NT2/D1 (cell line): ENCODE measurements at regions not wholly inside any gene's neighbourhood (a gene's known extent, or its start where the extent isn't known, plus 50 kb on each side); places are given as distances from the start of the nearest gene placed in this dataset.

Source experiments
- SUZ12 ChIP-seq: IDR thresholded peaks from 2 replicates; pipeline ENCODE4 v1.6.1; 2011; ENCODE audit not compliant: insufficient read length, insufficient read depth; ENCODE audit errors: extremely low read depth
- YY1 ChIP-seq: IDR thresholded peaks from 2 replicates; pipeline ENCODE4 v1.6.1; 2011; ENCODE audit not compliant: insufficient read length, insufficient read depth
- ZNF274 ChIP-seq: IDR thresholded peaks from 2 replicates; pipeline ENCODE4 v1.6.1; 2011; ENCODE audit warnings: mild to moderate bottlenecking, low read depth, low read length

GRCh38 chr1:218943371-218943770, 230.3 kb upstream of the LYPLAL1 start:
- TF ChIP-seq YY1 (no peak), ZNF274 (no peak), SUZ12 (no peak)
